ENCODE measurements at regions not wholly inside any gene's neighbourhood (a gene's known extent, or its start where the extent isn't known, plus 50 kb on each side); places are given as distances from the start of the nearest gene placed in this dataset.

DNA sequence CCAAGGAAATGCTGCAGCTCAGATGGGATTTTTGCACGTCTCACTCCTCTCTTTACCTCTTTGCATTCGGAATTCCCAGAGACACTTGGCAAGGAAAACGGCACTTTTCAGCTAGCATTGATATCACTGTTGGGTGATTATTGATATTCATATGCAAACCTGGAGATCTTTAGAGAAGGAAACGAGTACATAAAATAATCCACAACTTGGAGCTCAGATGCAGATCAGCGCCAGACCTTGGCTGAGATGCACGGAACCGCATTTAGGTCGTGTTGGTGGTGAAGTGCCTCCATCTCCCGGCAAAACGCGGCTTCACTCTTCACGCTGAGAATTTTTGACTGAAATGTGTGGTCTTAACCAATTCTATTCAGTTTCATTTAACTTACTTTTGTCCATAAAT lies 77.2 kb upstream of the ARHGEF7 start:
- no peak for DNase-seq

DNA sequence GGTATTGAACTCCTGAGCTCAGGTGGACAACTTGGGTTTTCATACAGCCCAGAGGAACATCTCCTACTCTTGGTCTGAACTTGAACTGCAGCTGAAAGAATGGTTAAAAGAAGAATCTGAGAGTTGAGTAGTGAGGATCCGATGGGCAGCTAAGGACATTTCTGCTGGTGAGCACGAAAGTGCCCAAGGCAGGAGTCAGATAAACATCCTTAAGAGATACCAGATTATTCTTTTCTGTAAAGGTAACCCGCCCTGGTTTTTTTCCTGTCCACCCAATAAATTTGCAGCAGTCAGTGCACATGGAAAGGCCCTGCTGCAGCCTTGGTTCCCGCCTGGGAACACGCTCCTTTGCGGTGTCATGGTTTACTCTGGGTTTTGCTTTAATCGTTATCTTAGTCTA lies 78.4 kb upstream of the ARHGEF7 start:
- DNase-seq = no peak

GRCh38 chr13:111035861-111036260 lies 79.2 kb upstream of the ARHGEF7 start:
- DNase-seq = no peak

- DNase-seq = no peak
Measured at GRCh38 chr13:111034811-111035210, 80.3 kb upstream of the ARHGEF7 start.

DNA sequence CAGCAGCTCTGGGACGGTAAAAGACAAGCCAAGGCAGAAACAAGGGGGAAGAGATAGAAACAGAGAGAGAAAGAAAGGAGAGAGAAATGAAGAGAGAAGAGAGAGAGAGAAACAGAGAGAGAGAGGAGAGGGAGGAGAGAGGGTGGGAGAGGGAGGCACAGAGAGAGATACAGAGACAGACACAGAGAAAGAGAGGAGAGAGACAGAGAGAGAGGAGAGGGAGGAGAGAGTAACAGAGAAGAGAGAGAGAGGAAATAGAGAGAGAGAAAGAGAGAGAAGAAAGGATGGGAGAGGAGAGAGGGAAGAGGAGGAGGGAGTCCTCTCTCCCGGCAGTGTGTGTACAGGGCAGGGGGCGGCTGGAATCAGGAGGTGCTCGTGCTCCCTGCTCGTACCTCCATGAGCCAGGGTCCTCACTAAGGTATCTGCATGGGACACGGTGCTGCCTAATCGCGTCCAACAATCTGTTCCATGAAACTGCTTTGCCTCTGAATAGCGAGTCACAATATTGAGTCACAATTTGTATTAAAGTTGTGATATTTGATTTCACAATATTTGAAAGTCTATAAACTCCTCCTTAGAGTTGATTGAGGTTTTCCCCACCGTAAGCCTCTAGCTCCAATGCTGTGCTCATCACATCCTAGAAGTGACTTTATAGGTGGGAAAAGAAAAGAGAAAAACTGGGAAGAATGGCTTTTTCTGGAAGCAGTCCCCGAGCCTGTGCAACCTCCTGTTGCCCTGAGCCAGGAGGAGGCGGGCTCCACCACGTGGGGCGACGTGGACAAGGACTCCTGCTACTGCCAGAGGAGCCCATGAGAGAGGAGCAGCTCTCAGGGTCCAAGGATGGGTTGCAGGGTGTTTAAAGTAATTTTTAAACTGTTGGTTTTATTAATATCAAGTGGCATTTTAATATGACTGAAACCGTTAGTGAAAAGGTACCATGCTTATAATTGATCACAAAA lies 81.7 kb upstream of the ARHGEF7 start:
- no peak for DNase-seq

GRCh38 chr13:111031531-111031961 lies 83.6 kb upstream of the ARHGEF7 start:
- DNase-seq = no peak

- DNase-seq = no peak
Measured at GRCh38 chr13:111029957-111030609, 85.0 kb upstream of the ARHGEF7 start.

DNA sequence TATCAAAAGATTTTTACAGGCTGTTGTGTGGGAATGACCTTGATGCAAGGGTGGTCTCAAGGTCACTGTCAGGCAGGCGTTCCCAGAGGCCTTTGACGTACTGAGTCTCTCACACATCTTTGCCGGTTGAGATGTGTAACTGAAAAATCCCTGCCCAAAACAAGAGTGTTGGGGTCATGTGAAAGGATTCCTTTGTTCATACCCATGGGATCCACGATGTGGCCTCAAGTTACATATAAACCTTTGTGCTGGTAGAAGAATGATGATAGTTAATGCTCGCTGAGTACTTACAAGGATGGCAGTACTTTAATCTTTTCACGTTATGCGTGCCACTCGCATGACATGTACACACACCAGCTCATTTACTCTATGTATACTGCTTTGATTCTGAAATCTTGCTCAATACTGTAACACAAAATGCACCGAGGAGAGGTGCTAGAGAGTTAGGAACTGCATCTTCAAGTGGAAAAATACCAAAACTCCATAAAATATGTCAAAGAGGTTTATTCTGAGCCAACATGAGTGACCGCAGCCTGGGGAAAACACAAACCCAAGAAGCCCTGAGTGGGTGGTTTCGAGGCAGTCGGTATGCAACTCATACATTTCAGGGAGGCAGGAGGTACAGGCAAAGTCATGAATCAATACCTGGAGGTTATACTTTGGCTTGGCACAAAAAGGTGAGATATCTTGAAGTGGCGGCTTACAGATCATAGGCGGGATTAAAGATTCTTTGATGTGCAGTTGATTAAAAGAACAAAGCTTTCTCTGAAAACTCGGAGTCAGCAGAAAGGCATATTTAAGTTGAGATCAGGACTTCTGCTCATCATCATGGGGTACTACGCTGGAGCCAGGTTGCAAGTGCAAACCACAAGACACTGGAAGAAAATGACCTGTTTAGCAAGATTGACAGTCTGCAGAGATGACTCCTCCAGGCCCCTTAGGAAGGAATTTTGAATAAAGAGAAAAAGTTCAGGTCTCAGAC lies 87.4 kb upstream of the ARHGEF7 start:
- no peak for DNase-seq

GRCh38 chr13:111025310-111025709 lies 89.8 kb upstream of the ARHGEF7 start:
- no peak for DNase-seq

DNA sequence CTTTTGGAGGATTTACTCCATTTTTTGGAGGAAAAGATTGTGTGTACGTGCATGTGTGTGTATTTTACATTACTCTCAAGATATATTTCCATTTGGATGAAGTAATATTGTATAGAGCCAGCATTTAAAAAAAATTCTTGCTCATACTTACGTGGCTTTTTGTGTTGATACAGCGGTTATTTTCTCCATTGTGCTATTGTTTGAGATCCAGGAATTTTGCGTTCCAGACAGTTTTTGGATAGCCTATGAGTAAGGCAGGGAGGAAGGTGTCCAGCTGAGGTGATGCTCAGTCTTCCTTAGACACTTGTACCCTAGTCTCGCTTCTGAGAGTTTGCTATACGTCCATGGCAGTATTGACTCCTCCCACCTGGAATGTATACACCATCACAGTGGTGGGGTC lies 92.2 kb upstream of the ARHGEF7 start:
- no peak for DNase-seq

DNA sequence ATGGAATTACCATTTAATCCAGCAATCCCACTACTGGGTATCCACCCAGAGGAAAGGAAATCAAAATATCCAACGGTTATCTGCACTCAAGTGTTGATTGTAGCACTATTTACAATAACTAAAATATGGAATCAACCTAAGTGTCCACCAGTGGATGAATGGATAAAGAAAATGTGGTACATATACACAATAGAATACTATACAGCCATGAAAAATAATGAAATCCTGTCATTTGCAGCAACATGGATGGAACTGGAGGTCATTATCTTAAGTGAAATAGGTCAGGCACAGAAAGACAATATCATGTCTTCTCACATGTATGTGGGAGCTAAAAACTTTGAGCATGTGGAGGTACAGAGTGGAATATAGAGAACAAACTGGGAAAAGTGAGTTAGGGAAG lies 92.9 kb upstream of the ARHGEF7 start:
- no peak for DNase-seq

- DNase-seq = no peak
Measured at GRCh38 chr13:111021270-111021669, 93.8 kb upstream of the ARHGEF7 start.

DNA sequence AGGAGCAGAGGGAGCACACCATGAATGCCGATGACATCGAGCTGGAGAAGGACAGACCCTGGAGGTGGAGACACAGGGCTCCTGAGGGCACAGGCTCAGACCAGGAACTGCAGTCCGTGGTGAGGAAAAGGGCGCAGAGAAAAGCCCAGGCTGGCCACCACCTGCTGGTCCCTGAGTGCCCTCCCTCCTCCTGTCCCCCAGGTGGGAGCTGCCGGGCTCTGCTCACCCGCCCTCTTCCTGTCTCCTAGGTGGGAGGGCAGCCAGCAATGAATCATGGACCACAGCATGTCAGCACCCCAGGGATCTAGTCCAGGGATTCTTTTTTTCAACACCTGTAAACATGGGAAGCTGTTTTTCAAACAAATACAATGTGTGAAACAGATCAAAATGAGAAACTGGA lies 94.6 kb upstream of the ARHGEF7 start:
- no peak for DNase-seq

DNA sequence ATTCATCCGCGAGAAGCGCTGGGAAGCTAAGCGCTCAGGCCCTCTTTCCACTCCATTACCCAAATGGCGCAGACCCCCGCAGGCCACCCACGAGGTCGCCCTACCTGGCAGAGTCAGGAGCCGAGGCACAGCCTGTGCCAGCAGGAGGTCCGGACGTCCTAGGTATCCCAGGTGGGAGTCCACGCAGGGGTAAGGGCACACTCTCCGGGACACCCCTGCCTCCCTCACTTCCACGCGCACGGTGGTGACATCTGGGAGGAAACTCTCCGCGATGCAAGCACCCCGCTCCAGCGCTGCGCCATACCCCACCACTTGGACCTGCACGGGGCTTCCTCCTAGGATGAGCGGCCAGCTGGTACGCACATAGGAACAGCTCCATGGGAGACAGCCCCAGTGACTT lies 95.1 kb upstream of the ARHGEF7 start:
- DNase-seq = no peak

DNA sequence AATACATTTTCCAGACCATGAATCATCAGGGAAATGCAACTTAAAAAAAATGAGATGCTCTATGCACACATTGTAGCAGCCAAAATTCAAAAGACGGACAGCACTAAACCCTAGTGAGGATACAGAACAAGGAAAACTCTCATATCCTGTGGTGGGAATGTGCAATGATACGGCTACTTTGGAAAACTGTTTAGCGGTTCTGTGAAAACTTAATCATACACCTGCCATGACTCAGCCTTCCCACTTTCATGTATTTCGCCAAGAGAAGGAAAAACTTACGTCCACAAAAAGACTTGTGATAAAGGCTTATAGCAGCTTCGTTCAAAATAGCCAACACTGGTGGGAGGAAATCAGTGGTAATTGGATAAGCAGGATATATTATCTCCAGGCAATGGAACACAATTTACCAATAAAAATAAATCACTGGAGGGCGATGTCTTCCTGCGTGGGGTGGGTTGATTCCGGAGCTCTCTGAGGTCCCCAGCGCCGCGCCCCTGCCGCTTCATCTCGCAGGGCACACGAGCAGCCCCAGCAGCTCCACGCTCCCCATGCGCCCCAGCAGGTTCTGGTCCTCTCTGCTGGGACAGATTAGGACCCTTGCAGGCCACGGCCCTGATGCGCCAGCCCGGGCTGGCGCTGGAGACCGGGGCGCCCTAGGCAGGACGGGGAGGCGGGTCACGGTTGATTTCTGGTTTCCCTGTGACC lies 97.2 kb upstream of the ARHGEF7 start:
- no peak for DNase-seq

GRCh38 chr13:111013196-111013595 lies 98.3 kb upstream of the ANKRD10 start:
- DNase-seq = no peak

GRCh38 chr13:111011899-111012298 lies 97.0 kb upstream of the ANKRD10 start:
- DNase-seq = peak; percentile 5

DNA sequence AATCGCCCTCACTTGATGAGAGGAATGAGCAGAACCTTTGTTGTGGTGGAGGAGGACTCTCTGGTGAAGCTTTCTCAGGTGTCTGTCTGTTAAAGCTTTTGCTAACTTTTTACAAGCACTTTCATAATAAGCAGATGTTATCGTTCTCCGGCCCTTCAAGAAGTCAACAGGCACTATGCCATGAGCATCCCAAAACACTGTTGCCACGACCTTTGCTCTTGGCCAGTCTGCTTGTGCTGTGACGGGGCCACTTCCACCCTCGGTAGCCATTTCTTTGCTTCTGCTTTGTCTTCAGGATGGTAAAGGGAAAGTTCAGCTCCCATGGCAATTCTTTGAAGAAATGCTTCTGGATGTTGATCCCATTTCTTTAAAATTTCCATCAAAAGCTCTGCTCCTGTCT lies 93.5 kb upstream of the ANKRD10 start:
- no peak for DNase-seq

DNA sequence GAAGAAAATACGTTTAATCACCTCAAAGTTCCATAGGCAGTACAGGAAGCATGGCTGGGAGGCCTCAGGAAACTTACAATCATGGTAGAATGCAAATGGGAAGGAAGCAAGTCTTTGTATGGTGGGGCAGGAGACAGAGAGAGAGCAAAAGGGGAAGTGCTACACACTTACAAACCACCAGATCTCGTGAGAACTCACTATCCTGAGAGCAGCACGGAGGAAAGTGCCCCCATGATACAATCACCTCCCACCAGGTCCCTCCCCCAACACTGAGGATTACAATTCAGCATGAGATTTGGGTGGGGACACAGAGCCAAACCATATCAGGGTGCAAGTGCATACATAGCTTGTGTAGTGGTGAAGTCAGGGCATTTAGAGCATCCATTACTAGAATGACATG lies 92.3 kb upstream of the ANKRD10 start:
- no peak for DNase-seq

- no peak for DNase-seq
Measured at GRCh38 chr13:111006506-111007031, 91.7 kb upstream of the ANKRD10 start.

DNA sequence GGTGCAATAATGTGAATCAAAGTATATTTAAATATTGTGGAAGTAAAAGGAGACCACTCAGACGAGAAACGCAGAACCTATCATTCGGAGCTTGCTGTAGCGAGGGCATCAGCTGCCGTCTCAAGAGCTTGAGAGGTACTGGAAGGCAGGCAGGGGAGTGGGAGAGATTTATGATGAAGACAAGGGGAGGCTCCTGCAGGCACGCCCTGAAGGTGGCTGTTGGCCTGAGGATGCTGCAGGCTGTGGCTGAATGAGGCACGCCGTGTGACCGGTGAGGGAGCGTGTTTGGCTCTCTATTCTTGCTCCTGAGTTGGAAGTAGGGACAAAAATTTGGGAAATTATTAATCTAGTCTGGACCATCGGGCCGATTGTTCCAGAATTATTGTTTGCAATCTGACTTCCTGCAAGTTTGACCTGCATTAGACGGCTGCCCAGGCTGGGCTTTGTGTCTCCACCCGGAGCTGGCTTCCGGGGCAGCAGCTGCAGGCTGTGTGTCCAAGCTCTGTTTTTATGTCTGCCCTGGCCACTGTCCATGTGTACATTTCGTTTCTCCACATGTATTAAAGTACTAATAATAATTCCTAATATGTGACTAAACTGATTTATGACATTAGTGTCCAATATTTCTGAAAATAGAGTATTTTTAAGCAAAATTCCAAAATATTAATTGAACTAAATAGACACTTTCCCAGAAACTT lies 91.1 kb upstream of the ANKRD10 start:
- DNase-seq = no peak

DNA sequence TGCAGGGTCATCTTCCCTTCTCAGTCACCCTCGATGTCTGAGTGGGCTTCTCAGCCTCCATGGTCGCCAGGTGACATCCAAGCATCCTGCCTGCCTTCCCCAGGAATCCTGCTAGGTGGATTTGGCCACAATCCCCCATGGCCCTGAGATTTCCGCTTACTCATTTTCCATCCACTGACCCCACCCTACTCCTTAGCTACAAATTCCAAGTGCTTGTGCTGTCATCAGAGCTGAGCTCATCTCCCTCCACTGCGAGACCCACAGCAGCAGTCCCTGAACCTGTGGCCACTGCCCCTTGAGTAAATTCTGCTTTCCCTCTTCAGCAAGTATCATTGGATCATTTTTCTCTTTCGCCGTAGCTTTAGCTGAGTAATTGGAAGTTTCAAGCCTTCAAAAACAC lies 90.5 kb upstream of the ANKRD10 start:
- DNase-seq = no peak

Measured in suppressor macrophage treated with lipopolysaccharide for 4 hours (primary cell).